ENCODE measurements at regions not wholly inside any gene's neighbourhood (a gene's known extent, or its start where the extent isn't known, plus 50 kb on each side); places are given as distances from the start of the nearest gene placed in this dataset.

- H3K36me3 Mint-ChIP-seq (ENCODE audit: insufficient read depth, unreplicated experiment): no peaks in the 10 kb centered on the region
- H3K27me3 Mint-ChIP-seq (ENCODE audit: unreplicated experiment): no peaks in the 10 kb centered on the region
- H3K9me3 Mint-ChIP-seq (ENCODE audit: low read depth, unreplicated experiment): peaks cover 16% of the 10 kb centered on the region
- CTCF ChIA-PET: no interaction called here
- intact Hi-C loops (cut with micrococcal nuclease; ENCODE audit: unreplicated experiment): no loop called here
- no peak for TF ChIP-seq CTCF (IDR thresholded peaks at IDR 0.05; ENCODE audit: unreplicated experiment)
- no peak overlapping the region for H3K4me3 Mint-ChIP-seq (ENCODE audit: low read depth, unreplicated experiment)
- no peak for DNase-seq
- no peaks in the 10 kb centered on the region for H3K4me1 Mint-ChIP-seq (ENCODE audit: low read depth, unreplicated experiment)
- no peak overlapping the region for H3K27ac Mint-ChIP-seq (ENCODE audit: unreplicated experiment)
- no TSS peak for BruUV-seq (replicated peaks)
Observed at GRCh38 chr7:53272081-53272480, 236.6 kb downstream of the POM121L12 start.

DNA sequence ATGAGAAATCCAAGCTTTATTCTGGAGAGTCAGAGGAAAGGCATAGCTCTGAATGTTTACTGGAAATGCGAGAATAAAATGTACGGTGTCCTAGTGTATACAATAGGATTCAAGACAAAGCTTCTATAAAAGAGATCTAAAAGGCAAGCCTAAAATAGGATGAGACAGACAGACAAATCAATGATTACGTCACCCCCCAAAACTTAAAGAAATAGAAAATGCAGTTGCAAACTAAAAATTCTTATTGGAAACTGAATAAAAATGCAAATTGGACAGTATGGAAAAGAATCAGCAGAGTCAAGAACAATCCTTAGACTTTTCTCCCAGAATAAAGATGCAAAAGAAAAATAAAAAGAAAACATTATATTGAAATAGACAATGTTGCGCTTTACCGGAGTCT lies 245.9 kb downstream of the POM121L12 start:
- Mint-ChIP-seq H3K36me3 (ENCODE audit: insufficient read depth, unreplicated experiment) (no peaks in the 10 kb centered on the region), H3K9me3 (ENCODE audit: low read depth, unreplicated experiment) (peaks cover 9% of the 10 kb centered on the region), H3K4me3 (ENCODE audit: low read depth, unreplicated experiment) (no peak overlapping the region), H3K27me3 (ENCODE audit: unreplicated experiment) (no peaks in the 10 kb centered on the region), H3K4me1 (ENCODE audit: low read depth, unreplicated experiment) (no peaks in the 10 kb centered on the region), H3K27ac (ENCODE audit: unreplicated experiment) (no peak overlapping the region)
- TF ChIP-seq CTCF (IDR thresholded peaks at IDR 0.05; ENCODE audit: unreplicated experiment): no peak
- DNase-seq: no peak
- BruUV-seq (replicated peaks): no TSS peak
- CTCF ChIA-PET: no interaction called here
- intact Hi-C loops (cut with micrococcal nuclease; ENCODE audit: unreplicated experiment): no loop called here

GRCh38 chr7:53292341-53292740 lies 256.9 kb downstream of the POM121L12 start:
- Mint-ChIP-seq H3K27me3 (ENCODE audit: unreplicated experiment) (no peaks in the 10 kb centered on the region), H3K9me3 (ENCODE audit: low read depth, unreplicated experiment) (peaks cover 24% of the 10 kb centered on the region), H3K36me3 (ENCODE audit: insufficient read depth, unreplicated experiment) (no peaks in the 10 kb centered on the region), H3K4me1 (ENCODE audit: low read depth, unreplicated experiment) (no peaks in the 10 kb centered on the region), H3K4me3 (ENCODE audit: low read depth, unreplicated experiment) (no peak overlapping the region), H3K27ac (ENCODE audit: unreplicated experiment) (no peak overlapping the region)
- CTCF ChIA-PET: no interaction called here
- intact Hi-C loops (cut with micrococcal nuclease; ENCODE audit: unreplicated experiment): no loop called here
- TF ChIP-seq CTCF (IDR thresholded peaks at IDR 0.05; ENCODE audit: unreplicated experiment): no peak
- no TSS peak for BruUV-seq (replicated peaks)
- no peak for DNase-seq

DNA sequence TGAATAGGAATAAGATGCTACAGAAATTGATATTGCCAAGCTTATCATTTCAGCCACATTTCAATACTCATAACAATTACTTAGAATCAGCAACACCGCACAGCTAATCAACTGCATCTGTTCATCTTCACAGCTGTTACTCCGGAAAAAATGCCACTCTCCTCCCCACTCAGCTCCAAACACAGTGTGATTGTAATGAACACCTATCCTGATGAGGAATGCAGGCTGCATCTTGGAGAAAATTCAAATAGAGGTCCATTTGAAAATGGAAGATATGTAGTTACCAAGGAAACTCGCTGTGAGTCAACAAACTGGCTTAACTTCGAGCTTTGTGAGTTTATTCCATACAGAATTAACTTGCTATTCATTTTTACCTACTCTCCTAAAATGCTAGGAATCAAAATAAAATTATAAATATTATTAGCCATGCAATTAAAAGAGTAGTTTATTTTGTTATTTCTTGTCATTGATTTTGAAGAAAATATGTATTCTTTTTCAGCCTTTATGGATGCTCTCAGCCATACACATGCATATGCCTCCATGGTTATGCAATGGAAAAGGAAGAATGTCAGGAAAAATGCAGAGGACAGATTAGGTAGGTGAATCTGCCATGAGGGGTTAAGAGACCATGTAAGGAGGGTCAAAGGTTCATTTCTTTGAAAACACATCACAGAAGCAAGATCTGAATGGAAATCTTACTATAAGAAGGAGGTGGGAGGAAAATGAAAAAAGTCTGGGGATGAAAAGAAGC lies 267.2 kb downstream of the POM121L12 start:
- Mint-ChIP-seq H3K27me3 (ENCODE audit: unreplicated experiment) (no peaks in the 10 kb centered on the region), H3K36me3 (ENCODE audit: insufficient read depth, unreplicated experiment) (no peaks in the 10 kb centered on the region), H3K9me3 (ENCODE audit: low read depth, unreplicated experiment) (peaks cover 10% of the 10 kb centered on the region), H3K27ac (ENCODE audit: unreplicated experiment) (no peak overlapping the region), H3K4me1 (ENCODE audit: low read depth, unreplicated experiment) (no peaks in the 10 kb centered on the region), H3K4me3 (ENCODE audit: low read depth, unreplicated experiment) (no peak overlapping the region)
- CTCF ChIA-PET: no interaction called here
- BruUV-seq (replicated peaks): no TSS peak
- intact Hi-C loops (cut with micrococcal nuclease; ENCODE audit: unreplicated experiment): no loop called here
- no peak for TF ChIP-seq CTCF (IDR thresholded peaks at IDR 0.05; ENCODE audit: unreplicated experiment)
- DNase-seq: no peak

Measured in Calu3 (cell line).